ENCODE measurements at regions not wholly inside any gene's neighbourhood (a gene's known extent, or its start where the extent isn't known, plus 50 kb on each side); places are given as distances from the start of the nearest gene placed in this dataset.

- Histone ChIP-seq H3K27me3 (no peaks in the 10 kb centered on the region), H3K27ac (no peak overlapping the region), H3K4me1 (no peaks in the 10 kb centered on the region), H3K4me3 (no peak overlapping the region), H3K36me3 (no peaks in the 10 kb centered on the region), H3K9me3 (no peaks in the 10 kb centered on the region)
- no peak for TF ChIP-seq POLR2A (IDR thresholded peaks at IDR 0.05)
- no peak for TF ChIP-seq CTCF (IDR thresholded peaks at IDR 0.05 in 4 of 5, conservative IDR thresholded peaks at IDR 0.05 in 1 of 5)
- DNase-seq (no peak), ATAC-seq (no peak)
- intact Hi-C loops (cut with DNase I; ENCODE audit: low total_unique reads) (no loop called here), in situ Hi-C loops (cut with MboI; ENCODE audit: low sequenced_read_pairs in 4 of 4) (no loop called here)
Measured at GRCh38 chr3:194810076-194810475, 124.4 kb downstream of the FAM43A start.

- Histone ChIP-seq H3K27me3 (no peaks in the 10 kb centered on the region), H3K27ac (no peak overlapping the region), H3K36me3 (no peaks in the 10 kb centered on the region), H3K4me1 (no peaks in the 10 kb centered on the region), H3K4me3 (no peak overlapping the region), H3K9me3 (no peaks in the 10 kb centered on the region)
- no peak for ATAC-seq
- DNase-seq: no peak
- intact Hi-C loops (cut with DNase I; ENCODE audit: low total_unique reads) (no loop called here), in situ Hi-C loops (cut with MboI; ENCODE audit: low sequenced_read_pairs in 4 of 4) (no loop called here)
- TF ChIP-seq CTCF (IDR thresholded peaks at IDR 0.05 in 4 of 5, conservative IDR thresholded peaks at IDR 0.05 in 1 of 5) (no peak), POLR2A (IDR thresholded peaks at IDR 0.05) (no peak)
Measured at GRCh38 chr3:194811118-194811517, 125.4 kb downstream of the FAM43A start.

GRCh38 chr3:194812176-194812575 lies 126.5 kb downstream of the FAM43A start:
- intact Hi-C loops (cut with DNase I; ENCODE audit: low total_unique reads): no loop called here
- Histone ChIP-seq H3K27me3 (no peaks in the 10 kb centered on the region), H3K4me3 (no peak overlapping the region), H3K4me1 (no peaks in the 10 kb centered on the region), H3K9me3 (no peaks in the 10 kb centered on the region), H3K36me3 (no peaks in the 10 kb centered on the region), H3K27ac (no peak overlapping the region)
- no peak for TF ChIP-seq POLR2A (IDR thresholded peaks at IDR 0.05)
- no peak for TF ChIP-seq CTCF (IDR thresholded peaks at IDR 0.05 in 4 of 5, conservative IDR thresholded peaks at IDR 0.05 in 1 of 5)
- in situ Hi-C loops (cut with MboI; ENCODE audit: low sequenced_read_pairs in 4 of 4): no loop called here
- DNase-seq (no peak), ATAC-seq (no peak)

- in situ Hi-C loops (cut with MboI; ENCODE audit: low sequenced_read_pairs in 4 of 4) (no loop called here), intact Hi-C loops (cut with DNase I; ENCODE audit: low total_unique reads) (no loop called here)
- Histone ChIP-seq H3K27me3 (no peaks in the 10 kb centered on the region), H3K36me3 (no peaks in the 10 kb centered on the region), H3K9me3 (no peaks in the 10 kb centered on the region), H3K4me3 (no peak overlapping the region), H3K4me1 (no peaks in the 10 kb centered on the region), H3K27ac (no peak overlapping the region)
- TF ChIP-seq POLR2A (IDR thresholded peaks at IDR 0.05) (no peak), CTCF (IDR thresholded peaks at IDR 0.05 in 4 of 5, conservative IDR thresholded peaks at IDR 0.05 in 1 of 5) (no peak)
- DNase-seq (no peak), ATAC-seq (no peak)
Measured at GRCh38 chr3:194814878-194815357, 129.2 kb downstream of the FAM43A start.

All from gastrocnemius medialis (tissue), 4 donors.